ENCODE measurements at regions not wholly inside any gene's neighbourhood (a gene's known extent, or its start where the extent isn't known, plus 50 kb on each side); places are given as distances from the start of the nearest gene placed in this dataset.
"Not testable (repeated sequence)": the region's sequence is repeated elsewhere in the genome, so short reads cannot be mapped to it uniquely, and the experiment has no call there.

DNA sequence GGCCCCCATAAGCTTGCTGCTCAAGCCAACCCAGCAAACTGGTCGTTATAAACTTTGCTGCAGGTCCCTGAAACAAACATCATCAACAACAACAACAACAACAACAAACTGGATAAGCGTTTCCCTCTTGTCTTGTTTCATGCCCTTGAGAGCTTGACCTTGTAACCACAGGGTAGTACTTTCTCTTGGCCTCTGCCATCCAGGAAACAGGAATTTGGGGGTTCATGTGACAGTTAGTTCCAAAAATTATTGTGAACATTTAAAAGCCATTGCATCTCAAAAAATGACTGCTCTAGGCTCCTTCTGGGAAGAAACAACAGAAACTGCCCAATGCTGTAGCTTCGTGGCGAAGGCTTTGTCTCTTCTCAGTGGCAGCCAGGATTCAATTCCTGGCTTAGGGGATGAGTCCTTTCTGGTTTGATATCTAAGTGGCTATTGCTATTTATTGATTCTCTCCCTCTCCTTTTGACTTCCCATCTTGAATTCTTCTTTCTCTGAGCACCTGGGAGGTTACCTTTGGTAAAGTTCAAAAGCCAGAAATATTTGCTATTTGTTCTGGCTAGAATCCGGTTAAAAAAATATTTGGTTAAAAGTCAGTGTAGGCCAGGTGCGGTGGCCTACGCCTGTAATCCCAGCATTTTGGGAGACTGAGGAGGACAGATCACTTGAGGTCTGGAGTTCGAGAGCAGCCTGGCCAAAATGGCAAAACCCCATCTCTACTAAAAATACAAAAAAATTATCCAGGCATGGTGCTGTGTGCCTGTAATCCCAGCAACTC is 52.0 kb upstream of the CPM start:
- Histone ChIP-seq H3K4me1 (ENCODE audit: insufficient read depth, poor library complexity, severe bottlenecking) (no peaks in the 10 kb centered on the region), H3K9me3 (ENCODE audit: severe bottlenecking) (no peaks in the 10 kb centered on the region), H3K27me3 (ENCODE audit: insufficient read depth, poor library complexity, severe bottlenecking) (no peaks in the 10 kb centered on the region), H3K4me3 (ENCODE audit: severe bottlenecking) (no peak overlapping the region), H3K27ac (ENCODE audit: poor library complexity, severe bottlenecking) (no peak overlapping the region), H3K36me3 (ENCODE audit: low read depth) (no peaks in the 10 kb centered on the region)
- no peak for DNase-seq (ENCODE audit: low spot score)
- TF ChIP-seq, protein P1, sequence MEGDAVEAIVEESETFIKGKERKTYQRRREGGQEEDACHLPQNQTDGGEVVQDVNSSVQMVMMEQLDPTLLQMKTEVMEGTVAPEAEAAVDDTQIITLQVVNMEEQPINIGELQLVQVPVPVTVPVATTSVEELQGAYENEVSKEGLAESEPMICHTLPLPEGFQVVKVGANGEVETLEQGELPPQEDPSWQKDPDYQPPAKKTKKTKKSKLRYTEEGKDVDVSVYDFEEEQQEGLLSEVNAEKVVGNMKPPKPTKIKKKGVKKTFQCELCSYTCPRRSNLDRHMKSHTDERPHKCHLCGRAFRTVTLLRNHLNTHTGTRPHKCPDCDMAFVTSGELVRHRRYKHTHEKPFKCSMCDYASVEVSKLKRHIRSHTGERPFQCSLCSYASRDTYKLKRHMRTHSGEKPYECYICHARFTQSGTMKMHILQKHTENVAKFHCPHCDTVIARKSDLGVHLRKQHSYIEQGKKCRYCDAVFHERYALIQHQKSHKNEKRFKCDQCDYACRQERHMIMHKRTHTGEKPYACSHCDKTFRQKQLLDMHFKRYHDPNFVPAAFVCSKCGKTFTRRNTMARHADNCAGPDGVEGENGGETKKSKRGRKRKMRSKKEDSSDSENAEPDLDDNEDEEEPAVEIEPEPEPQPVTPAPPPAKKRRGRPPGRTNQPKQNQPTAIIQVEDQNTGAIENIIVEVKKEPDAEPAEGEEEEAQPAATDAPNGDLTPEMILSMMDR (IDR thresholded peaks at IDR 0.05; ENCODE audit: poor library complexity, severe bottlenecking), result no peak
- ATAC-seq (ENCODE audit: low read depth), result no peak

DNA sequence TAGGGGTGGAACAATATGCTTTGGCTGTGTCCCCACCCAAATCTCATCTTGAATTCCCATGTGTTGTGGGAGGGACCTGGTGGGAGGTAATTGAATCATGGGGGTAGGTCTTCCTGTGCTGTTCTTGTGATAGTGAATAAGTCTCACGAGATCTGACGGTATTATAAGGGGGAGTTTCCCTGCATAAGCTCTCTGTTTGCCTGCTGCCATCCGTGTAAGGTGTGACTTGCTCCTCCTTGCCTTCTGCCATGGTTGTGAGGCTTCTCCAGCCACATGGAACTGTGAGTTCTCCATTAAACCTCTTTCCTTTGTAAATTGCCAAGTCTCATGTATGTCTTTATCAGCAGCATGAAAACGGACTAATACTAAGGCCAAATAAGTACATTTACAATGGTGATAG is 64.6 kb upstream of the CPM start:
- H3K4me1 ChIP-seq (ENCODE audit: insufficient read depth, poor library complexity, severe bottlenecking); H3K4me3 ChIP-seq (ENCODE audit: severe bottlenecking); H3K27ac ChIP-seq (ENCODE audit: poor library complexity, severe bottlenecking); H3K27me3 ChIP-seq (ENCODE audit: insufficient read depth, poor library complexity, severe bottlenecking); ATAC-seq (ENCODE audit: low read depth); H3K36me3 ChIP-seq (ENCODE audit: low read depth); DNase-seq (ENCODE audit: low spot score); H3K9me3 ChIP-seq (ENCODE audit: severe bottlenecking): not testable (repeated sequence)

DNA sequence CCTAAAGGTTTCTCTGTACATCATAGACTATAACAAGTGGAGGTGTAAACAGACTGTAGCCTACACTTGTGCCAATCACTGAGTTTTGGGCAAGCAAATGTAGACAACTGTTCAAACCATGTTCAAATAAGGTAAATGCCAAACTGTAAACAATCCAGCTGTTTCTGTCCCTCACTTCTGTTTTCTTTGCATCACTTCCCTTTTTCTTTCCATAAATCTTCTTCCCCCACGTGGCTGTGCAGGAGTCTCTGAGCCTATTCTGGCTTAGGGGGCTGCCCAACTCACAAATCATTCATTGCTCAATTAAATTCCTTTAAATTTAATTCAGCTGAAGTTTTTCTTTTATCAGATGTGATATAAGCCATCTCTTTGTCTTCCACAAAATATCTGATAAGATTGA is 65.1 kb upstream of the CPM start:
- TF ChIP-seq, protein P1 (IDR thresholded peaks at IDR 0.05; ENCODE audit: poor library complexity, severe bottlenecking), result no peak
- no peak for ATAC-seq (ENCODE audit: low read depth)
- no peaks in the 10 kb centered on the region for H3K9me3 ChIP-seq (ENCODE audit: severe bottlenecking)
- H3K27ac ChIP-seq (ENCODE audit: poor library complexity, severe bottlenecking), result no peak overlapping the region
- no peaks in the 10 kb centered on the region for H3K36me3 ChIP-seq (ENCODE audit: low read depth)
- no peak for DNase-seq (ENCODE audit: low spot score)
- H3K4me1 ChIP-seq (ENCODE audit: insufficient read depth, poor library complexity, severe bottlenecking), result no peaks in the 10 kb centered on the region
- H3K27me3 ChIP-seq (ENCODE audit: insufficient read depth, poor library complexity, severe bottlenecking), result no peaks in the 10 kb centered on the region
- no peak overlapping the region for H3K4me3 ChIP-seq (ENCODE audit: severe bottlenecking)

DNA sequence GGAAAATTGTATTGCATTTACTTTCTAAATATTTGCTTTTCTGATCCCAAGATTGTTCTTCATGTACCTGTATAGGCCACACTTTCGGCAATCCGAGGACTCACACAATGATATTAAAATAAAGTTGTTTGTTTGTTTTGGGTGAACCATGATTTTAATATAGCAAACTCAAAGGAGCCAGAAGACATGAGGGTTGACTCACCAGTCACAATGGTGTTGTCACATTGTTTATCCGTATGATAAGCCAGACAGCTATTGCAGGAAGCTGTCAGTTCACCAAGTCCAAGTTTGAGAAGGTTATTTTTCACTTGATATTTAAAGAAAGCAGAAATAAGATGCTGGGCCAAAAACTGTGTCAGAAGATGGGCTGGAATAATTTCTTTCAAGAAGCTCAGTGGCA is 67.1 kb upstream of the CPM start:
- no peaks in the 10 kb centered on the region for H3K9me3 ChIP-seq (ENCODE audit: severe bottlenecking)
- DNase-seq (ENCODE audit: low spot score) (no peak), ATAC-seq (ENCODE audit: low read depth) (no peak)
- H3K36me3 ChIP-seq (ENCODE audit: low read depth), result no peaks in the 10 kb centered on the region
- no peaks in the 10 kb centered on the region for H3K27me3 ChIP-seq (ENCODE audit: insufficient read depth, poor library complexity, severe bottlenecking)
- TF ChIP-seq, protein P1 (IDR thresholded peaks at IDR 0.05; ENCODE audit: poor library complexity, severe bottlenecking), result no peak
- H3K4me1 ChIP-seq (ENCODE audit: insufficient read depth, poor library complexity, severe bottlenecking), result no peaks in the 10 kb centered on the region
- no peak overlapping the region for H3K27ac ChIP-seq (ENCODE audit: poor library complexity, severe bottlenecking)
- H3K4me3 ChIP-seq (ENCODE audit: severe bottlenecking), result no peak overlapping the region

DNA sequence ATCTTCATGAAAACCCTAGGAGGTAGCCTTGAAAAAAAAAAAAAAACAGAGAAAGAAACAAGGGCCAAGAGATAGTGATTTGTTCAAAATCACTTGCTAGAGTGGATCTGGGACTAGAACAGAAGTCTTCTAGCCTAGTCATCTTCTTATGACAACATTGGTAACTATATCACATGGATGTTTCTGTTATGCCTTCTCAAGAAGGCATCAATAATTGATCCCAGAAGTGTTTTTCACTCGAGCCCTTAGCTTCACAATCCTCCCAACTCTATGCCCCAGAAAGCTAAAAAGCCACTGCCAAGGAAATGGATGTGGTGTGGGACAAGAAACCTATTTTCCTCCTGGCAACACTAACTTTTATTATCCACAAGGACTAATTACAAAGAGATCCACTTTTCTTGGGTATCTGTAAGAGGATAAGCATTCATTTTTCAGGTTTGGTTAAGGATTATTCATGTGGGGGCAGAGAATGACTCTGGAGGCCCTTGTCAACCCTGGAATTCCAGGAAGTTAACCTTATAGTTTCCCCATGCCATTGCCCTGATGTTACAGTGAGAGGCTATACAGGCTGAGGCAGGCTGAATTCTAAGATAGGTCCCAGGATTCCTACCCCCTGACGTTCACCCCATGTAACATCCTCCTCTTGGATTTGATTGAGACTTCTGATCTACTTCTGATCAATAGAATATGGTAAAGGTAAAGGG is 67.7 kb upstream of the CPM start:
- Histone ChIP-seq H3K4me1 (ENCODE audit: insufficient read depth, poor library complexity, severe bottlenecking) (no peaks in the 10 kb centered on the region), H3K27ac (ENCODE audit: poor library complexity, severe bottlenecking) (no peak overlapping the region)
- TF ChIP-seq, protein P1 (IDR thresholded peaks at IDR 0.05; ENCODE audit: poor library complexity, severe bottlenecking), result no peak

More for the DNA sequence above, 67.7 kb upstream of the CPM start:
- no peaks in the 10 kb centered on the region for H3K27me3 ChIP-seq (ENCODE audit: insufficient read depth, poor library complexity, severe bottlenecking)
- H3K4me3 ChIP-seq (ENCODE audit: severe bottlenecking), result no peak overlapping the region
- no peaks in the 10 kb centered on the region for H3K9me3 ChIP-seq (ENCODE audit: severe bottlenecking)
- DNase-seq (ENCODE audit: low spot score) (no peak), ATAC-seq (ENCODE audit: low read depth) (peak; percentile 61; the same call in 2 of the 3 replicates)
- H3K36me3 ChIP-seq (ENCODE audit: low read depth), result no peaks in the 10 kb centered on the region

Measured in RWPE2 (cell line).